OCI-LY7 (cell line): ENCODE measurements at regions not wholly inside any gene's neighbourhood (a gene's known extent, or its start where the extent isn't known, plus 50 kb on each side); places are given as distances from the start of the nearest gene placed in this dataset.

Experiments
- CTCF ChIP-seq: fragments of 200-600 bp; sonication (generic); conservative IDR thresholded peaks from 2 replicates; pipeline ENCODE4 v1.5.1; 2014; ENCODE audit warnings: mild to moderate bottlenecking, antibody characterized with exemption, low read length, moderate library complexity, mixed read lengths
- EZH2phosphoT487 ChIP-seq: fragments of 200-600 bp; sonication (generic); IDR thresholded peaks from 2 replicates; pipeline ENCODE4 v1.6.1; 2018; ENCODE audit warnings: low read depth, borderline replicate concordance, mild to moderate bottlenecking, mixed run types, antibody characterized with exemption, low read length, moderate library complexity, mixed read lengths

- no peak for TF ChIP-seq CTCF
- TF ChIP-seq EZH2phosphoT487, result no peak
Measured at GRCh38 chr11:114987186-114987760, 308.9 kb downstream of the NXPE2 start.
